H1 (cell line): ENCODE measurements at regions not wholly inside any gene's neighbourhood (a gene's known extent, or its start where the extent isn't known, plus 50 kb on each side); places are given as distances from the start of the nearest gene placed in this dataset.

ENCODE experiments used
- CTCF ChIA-PET: fragments of 300-600 bp; sonication (Branson Sonifier 250); formaldehyde crosslinking; loops from one replicate; lab custom pipeline; 2021; ENCODE audit not compliant: partially characterized antibody; lab: Charles Lee
- POLR2A ChIA-PET: fragments of 300-600 bp; sonication (Branson Sonifier 250); formaldehyde crosslinking; loops from one replicate; lab custom pipeline; 2021; ENCODE audit warnings: inconsistent platforms; ENCODE audit not compliant: partially characterized antibody; lab: Charles Lee
- DNase-seq, 2 experiments: peaks; one replicate each; pipeline versions ENCODE4 v3.0.0 to v3.0.0-alpha.2; 2010 to 2022; ENCODE audit warnings: low spot score in 2 of 2, low read depth in 1 of 2, mixed read lengths in 1 of 2
- FAIRE-seq: peaks from 2 replicates; lab custom pipeline; 2011; peaks lifted over from hg19 to GRCh38; lab: Jason Lieb, UNC
- H2AFZ ChIP-seq: 2 replicates; pipeline ENCODE4 v1.8.1; 2012; ENCODE audit warnings: low read length, inconsistent platforms
- H2AK5ac ChIP-seq: 2 replicates; pipeline ENCODE4 v1.6.1; 2013; ENCODE audit warnings: low read depth, low read length
- H2BK120ac ChIP-seq: replicated peaks from 2 replicates; pipeline ENCODE3; 2013; ENCODE audit warnings: low read depth, low read length, inconsistent platforms
- H2BK12ac ChIP-seq: 2 replicates; pipeline ENCODE4 v1.6.1; 2013; ENCODE audit warnings: low read depth, low read length
- H2BK15ac ChIP-seq: 2 replicates; pipeline ENCODE4 v1.6.1; 2013; ENCODE audit warnings: low read length
- H2BK20ac ChIP-seq: 2 replicates; pipeline ENCODE4 v1.6.1; 2013; ENCODE audit warnings: low read length
- H2BK5ac ChIP-seq: 2 replicates; pipeline ENCODE4 v1.6.1; 2013; ENCODE audit warnings: low read depth, low read length
- H3K14ac ChIP-seq: 2 replicates; pipeline ENCODE4 v1.6.1; 2013; ENCODE audit warnings: inconsistent platforms; ENCODE audit not compliant: insufficient read length
- H3K18ac ChIP-seq: 2 replicates; pipeline ENCODE4 v1.6.1; 2013; ENCODE audit warnings: low read length; ENCODE audit errors: extremely low read depth
- H3K23ac ChIP-seq: 2 replicates; pipeline ENCODE4 v1.6.1; 2013; ENCODE audit warnings: inconsistent platforms; ENCODE audit not compliant: insufficient read length
- H3K23me2 ChIP-seq: 2 replicates; pipeline ENCODE4 v1.6.1; 2013; ENCODE audit warnings: low read depth, low read length
- H3K27ac ChIP-seq: 2 replicates; pipeline ENCODE4 v1.6.1; 2011; ENCODE audit warnings: low read depth, low read length, inconsistent platforms
- H3K27me3 ChIP-seq, 4 experiments: replicated peaks in 1 of 4; 1 replicate in 1 of 4; 2 replicates in 3 of 4; pipeline versions ENCODE4 v1.6.1 to v1.8.1; 2011 to 2013; ENCODE audit warnings: low read length in 3 of 4, mild to moderate bottlenecking in 3 of 4, inconsistent platforms in 2 of 4, mixed read lengths in 2 of 4, moderate library complexity in 1 of 4; ENCODE audit not compliant: control insufficient read depth in 3 of 4, insufficient read depth in 3 of 4; ENCODE audit errors: extremely low read depth in 1 of 4
- H3K36me3 ChIP-seq, 4 experiments: 2 replicates each; pipeline versions ENCODE4 v1.6.1 to v1.8.1; 2011 to 2013; ENCODE audit warnings: mild to moderate bottlenecking in 4 of 4, low read length in 3 of 4, moderate library complexity in 2 of 4, control low read depth in 1 of 4, inconsistent platforms in 1 of 4; ENCODE audit not compliant: insufficient read depth in 4 of 4, control insufficient read depth in 2 of 4
- H3K4ac ChIP-seq: replicated peaks from 2 replicates; pipeline ENCODE3; 2013; ENCODE audit warnings: low read length, low read depth, mixed read lengths, inconsistent platforms; ENCODE audit not compliant: insufficient read length
- H3K4me1 ChIP-seq, 4 experiments: replicated peaks in 1 of 4; 1 replicate in 1 of 4; 2 replicates in 3 of 4; pipeline versions ENCODE4 v1.6.1 to v1.8.1; 2011 to 2013; ENCODE audit warnings: low read length in 3 of 4, inconsistent platforms in 2 of 4, mixed read lengths in 1 of 4; ENCODE audit not compliant: insufficient read depth in 4 of 4, control insufficient read depth in 3 of 4
- H3K4me2 ChIP-seq, 2 experiments: 2 replicates each; pipeline versions ENCODE4 v1.6.1 to v1.8.1; 2011 to 2013; ENCODE audit warnings: low read depth in 2 of 2, low read length in 2 of 2, control low read depth in 1 of 2, inconsistent platforms in 1 of 2, mild to moderate bottlenecking in 1 of 2; ENCODE audit not compliant: insufficient read depth in 1 of 2
- H3K4me3 ChIP-seq, 4 experiments: fragments of 200-600, 300-600 bp in 1 of 4; sonication (generic), shearing (Covaris generic), sonication (Bioruptor Twin) in 1 of 4; 2 replicates each; pipeline versions ENCODE4 v1.5.1 to v1.8.1; 2011 to 2016; ENCODE audit warnings: low read length in 4 of 4, low read depth in 3 of 4, control low read depth in 2 of 4, inconsistent platforms in 2 of 4, mild to moderate bottlenecking in 2 of 4, mixed read lengths in 1 of 4, moderate library complexity in 1 of 4; ENCODE audit not compliant: insufficient read depth in 2 of 4; ENCODE audit errors: extremely low read depth in 1 of 4
- H3K56ac ChIP-seq: replicated peaks from 2 replicates; pipeline ENCODE3; 2013; ENCODE audit warnings: low read depth, mild to moderate bottlenecking, mixed read lengths, low read length, inconsistent platforms; ENCODE audit not compliant: insufficient read length
- H3K79me1 ChIP-seq: 2 replicates; pipeline ENCODE4 v1.6.1; 2013; ENCODE audit warnings: low read depth, low read length, control low read depth
- H3K79me2 ChIP-seq, 2 experiments: 2 replicates each; pipeline versions ENCODE4 v1.6.1 to v1.8.1; 2012 to 2013; ENCODE audit warnings: low read length in 2 of 2, mild to moderate bottlenecking in 2 of 2, inconsistent platforms in 1 of 2; ENCODE audit not compliant: insufficient read depth in 2 of 2, control insufficient read depth in 1 of 2
- H3K9ac ChIP-seq, 4 experiments: replicated peaks in 1 of 4; 1 replicate in 1 of 4; 2 replicates in 3 of 4; pipeline versions ENCODE4 v1.6.1 to v1.8.1; 2011 to 2013; ENCODE audit warnings: low read depth in 3 of 4, low read length in 3 of 4, control low read depth in 2 of 4, mild to moderate bottlenecking in 2 of 4, moderate library complexity in 2 of 4, inconsistent platforms in 1 of 4; ENCODE audit errors: extremely low read depth in 1 of 4
- H3K9me3 ChIP-seq, 2 experiments: 2 replicates each; pipeline versions ENCODE4 v1.6.1 to v1.8.1; 2012 to 2013; ENCODE audit warnings: mild to moderate bottlenecking in 2 of 2, moderate library complexity in 2 of 2, control low read depth in 1 of 2, inconsistent platforms in 1 of 2, low read depth in 1 of 2, low read length in 1 of 2, mixed read lengths in 1 of 2; ENCODE audit not compliant: insufficient read depth in 2 of 2
- H4K20me1 ChIP-seq, 2 experiments: replicated peaks in 1 of 2; 2 replicates each; pipeline versions ENCODE3 to v1.8.1; 2011 to 2013; ENCODE audit warnings: inconsistent platforms in 2 of 2, low read length in 2 of 2, mild to moderate bottlenecking in 1 of 2; ENCODE audit not compliant: insufficient read depth in 2 of 2, control insufficient read depth in 1 of 2
- H4K5ac ChIP-seq: 2 replicates; pipeline ENCODE4 v1.6.1; 2013; ENCODE audit warnings: low read length, low read depth, mixed read lengths, inconsistent platforms; ENCODE audit not compliant: insufficient read length
- H4K8ac ChIP-seq: 2 replicates; pipeline ENCODE4 v1.8.0; 2013; ENCODE audit warnings: mild to moderate bottlenecking, moderate library complexity, low read length, inconsistent platforms; ENCODE audit not compliant: insufficient read depth; ENCODE audit errors: extremely low read depth
- H4K91ac ChIP-seq: replicated peaks from 2 replicates; pipeline ENCODE3; 2013; ENCODE audit warnings: low read length, mixed read lengths, inconsistent platforms; ENCODE audit not compliant: insufficient read length
- GABPA ChIP-seq: IDR thresholded peaks from 2 replicates; pipeline ENCODE4 v1.6.1; 2011; ENCODE audit warnings: mild to moderate bottlenecking, low read length, moderate library complexity, borderline replicate concordance; ENCODE audit not compliant: insufficient read depth
- PHF8 ChIP-seq: fragments of 200-600 bp; sonication (generic); conservative IDR thresholded peaks from 2 replicates; pipeline ENCODE4 v1.7.1; 2012; ENCODE audit warnings: low read depth, mild to moderate bottlenecking, inconsistent platforms, low read length, moderate library complexity
- RFX5 ChIP-seq: IDR thresholded peaks from 2 replicates; pipeline ENCODE4 v1.6.1; 2011; ENCODE audit warnings: low read depth, low read length, improper control_type of control experiment, borderline replicate concordance
- SIX5 ChIP-seq: IDR thresholded peaks from 2 replicates; pipeline ENCODE4 v1.6.1; 2011; ENCODE audit warnings: mild to moderate bottlenecking, low read depth, low read length
- SRF ChIP-seq: IDR thresholded peaks from 2 replicates; pipeline ENCODE4 v1.6.1; 2011; ENCODE audit warnings: mild to moderate bottlenecking, low read depth, low read length, moderate library complexity
- TAF1 ChIP-seq: IDR thresholded peaks from 2 replicates; pipeline ENCODE4 v1.6.1; 2011; ENCODE audit warnings: mild to moderate bottlenecking, low read depth, low read length
- TCF12 ChIP-seq: IDR thresholded peaks from 2 replicates; pipeline ENCODE4 v1.6.1; 2011; ENCODE audit warnings: low read depth, mild to moderate bottlenecking, low read length
- TEAD4 ChIP-seq: IDR thresholded peaks from 2 replicates; pipeline ENCODE4 v1.6.1; 2012; ENCODE audit warnings: low read depth, low read length, inconsistent platforms, mixed read lengths
- WGBS, 2 experiments: shearing (Covaris generic) in 1 of 2; methylation state at CpG; one replicate each; pipeline versions ENCODE4 v1.1.6 to v1.1.7; 2013 to 2015; ENCODE audit warnings: low lambda C conversion rate in 2 of 2, mixed read lengths in 2 of 2, inconsistent platforms in 1 of 2, low coverage in 1 of 2, missing lambda C conversion rate in 1 of 2; ENCODE audit not compliant: insufficient replicate concordance in 2 of 2, insufficient coverage in 1 of 2, insufficient read length in 1 of 2; ENCODE audit errors: extremely low coverage in 1 of 2, missing lambda C conversion rate in 1 of 2; 5-methylcytosine and 5-hydroxymethylcytosine counted together
- TF ChIP-seq, protein P1 (sequence below): IDR thresholded peaks from 2 replicates; pipeline ENCODE4 v1.6.1; 2012; ENCODE audit warnings: inconsistent platforms
- TF ChIP-seq, protein P2 (sequence below): IDR thresholded peaks from 2 replicates; pipeline ENCODE4 v1.6.1; 2012; ENCODE audit warnings: low read length, inconsistent platforms
- TF ChIP-seq, protein P3 (sequence below), 3 experiments: IDR thresholded peaks; 1 replicate in 2 of 3; 2 replicates in 1 of 3; pipeline versions ENCODE4 v1.5.1 to v1.6.1; 2011; ENCODE audit warnings: low read length in 3 of 3, mild to moderate bottlenecking in 3 of 3, inconsistent platforms in 2 of 3, low read depth in 1 of 3, moderate library complexity in 1 of 3; ENCODE audit not compliant: insufficient read depth in 1 of 3; ENCODE audit errors: control extremely low read depth in 1 of 3

GRCh38 chr4:129246145-129246544, 150.2 kb downstream of the C4orf33 start:
- H2AK5ac ChIP-seq: no peak overlapping the region
- H3K4me2 ChIP-seq: no peak overlapping the region
- H3K4me1 ChIP-seq: no peaks in the 10 kb centered on the region
- no peak overlapping the region for H3K9ac ChIP-seq
- peaks cover 0 to 2% (median 0%) of the 10 kb centered on the region in 4 experiments; a peak in 1 of 7 replicates for H3K27me3 ChIP-seq
- H4K20me1 ChIP-seq: no peaks in the 10 kb centered on the region
- ChIA-PET POLR2A (no interaction called here), CTCF (no interaction called here)
- H3K79me1 ChIP-seq: no peaks in the 10 kb centered on the region
- H3K56ac ChIP-seq: no peak overlapping the region
- H4K8ac ChIP-seq: no peak overlapping the region
- H2AFZ ChIP-seq: no peak overlapping the region
- WGBS, 2 experiments: 91% methylated on average over 4 of the region's 4 CpGs; no CpG with 5 or more reads in 1 of the 2 experiments
- no peak overlapping the region for H3K23ac ChIP-seq
- H3K18ac ChIP-seq: no peak overlapping the region
- H4K91ac ChIP-seq: no peak overlapping the region
- no peaks in the 10 kb centered on the region for H3K36me3 ChIP-seq
- H3K4me3 ChIP-seq: no peak overlapping the region
- no peaks in the 10 kb centered on the region for H3K79me2 ChIP-seq
- H2BK15ac ChIP-seq: no peak overlapping the region
- no peak overlapping the region for H2BK120ac ChIP-seq
- H4K5ac ChIP-seq: no peak overlapping the region
- no peaks in the 10 kb centered on the region for H3K23me2 ChIP-seq
- no peak overlapping the region for H3K4ac ChIP-seq
- H2BK20ac ChIP-seq: no peak overlapping the region
- no peak overlapping the region for H3K27ac ChIP-seq
- no peak overlapping the region for H2BK5ac ChIP-seq
- H3K9me3 ChIP-seq: no peaks in the 10 kb centered on the region
- H3K14ac ChIP-seq: no peak overlapping the region
- DNase-seq (no peak), FAIRE-seq (no peak)
- no peak overlapping the region for H2BK12ac ChIP-seq
- TF ChIP-seq PHF8 (no peak), TCF12 (no peak), TEAD4 (no peak), TAF1 (no peak), GABPA (no peak), SIX5 (no peak), SRF (no peak), RFX5 (no peak)
- TF ChIP-seq, protein P1, sequence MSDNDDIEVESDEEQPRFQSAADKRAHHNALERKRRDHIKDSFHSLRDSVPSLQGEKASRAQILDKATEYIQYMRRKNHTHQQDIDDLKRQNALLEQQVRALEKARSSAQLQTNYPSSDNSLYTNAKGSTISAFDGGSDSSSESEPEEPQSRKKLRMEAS: no peak
- TF ChIP-seq, protein P2, sequence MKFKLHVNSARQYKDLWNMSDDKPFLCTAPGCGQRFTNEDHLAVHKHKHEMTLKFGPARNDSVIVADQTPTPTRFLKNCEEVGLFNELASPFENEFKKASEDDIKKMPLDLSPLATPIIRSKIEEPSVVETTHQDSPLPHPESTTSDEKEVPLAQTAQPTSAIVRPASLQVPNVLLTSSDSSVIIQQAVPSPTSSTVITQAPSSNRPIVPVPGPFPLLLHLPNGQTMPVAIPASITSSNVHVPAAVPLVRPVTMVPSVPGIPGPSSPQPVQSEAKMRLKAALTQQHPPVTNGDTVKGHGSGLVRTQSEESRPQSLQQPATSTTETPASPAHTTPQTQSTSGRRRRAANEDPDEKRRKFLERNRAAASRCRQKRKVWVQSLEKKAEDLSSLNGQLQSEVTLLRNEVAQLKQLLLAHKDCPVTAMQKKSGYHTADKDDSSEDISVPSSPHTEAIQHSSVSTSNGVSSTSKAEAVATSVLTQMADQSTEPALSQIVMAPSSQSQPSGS: no peak
- TF ChIP-seq, protein P3, sequence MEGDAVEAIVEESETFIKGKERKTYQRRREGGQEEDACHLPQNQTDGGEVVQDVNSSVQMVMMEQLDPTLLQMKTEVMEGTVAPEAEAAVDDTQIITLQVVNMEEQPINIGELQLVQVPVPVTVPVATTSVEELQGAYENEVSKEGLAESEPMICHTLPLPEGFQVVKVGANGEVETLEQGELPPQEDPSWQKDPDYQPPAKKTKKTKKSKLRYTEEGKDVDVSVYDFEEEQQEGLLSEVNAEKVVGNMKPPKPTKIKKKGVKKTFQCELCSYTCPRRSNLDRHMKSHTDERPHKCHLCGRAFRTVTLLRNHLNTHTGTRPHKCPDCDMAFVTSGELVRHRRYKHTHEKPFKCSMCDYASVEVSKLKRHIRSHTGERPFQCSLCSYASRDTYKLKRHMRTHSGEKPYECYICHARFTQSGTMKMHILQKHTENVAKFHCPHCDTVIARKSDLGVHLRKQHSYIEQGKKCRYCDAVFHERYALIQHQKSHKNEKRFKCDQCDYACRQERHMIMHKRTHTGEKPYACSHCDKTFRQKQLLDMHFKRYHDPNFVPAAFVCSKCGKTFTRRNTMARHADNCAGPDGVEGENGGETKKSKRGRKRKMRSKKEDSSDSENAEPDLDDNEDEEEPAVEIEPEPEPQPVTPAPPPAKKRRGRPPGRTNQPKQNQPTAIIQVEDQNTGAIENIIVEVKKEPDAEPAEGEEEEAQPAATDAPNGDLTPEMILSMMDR (IDR thresholded peaks at IDR 0.05; ENCODE audit: control extremely low read depth in 1 of 3, insufficient read depth in 1 of 3, low read depth in 1 of 3, low read length in 3 of 3): no peak
